Stomach (tissue), 4 donors: ENCODE measurements at regions not wholly inside any gene's neighbourhood (a gene's known extent, or its start where the extent isn't known, plus 50 kb on each side); places are given as distances from the start of the nearest gene placed in this dataset.

Source experiments
- EP300 ChIP-seq: sonication (generic); formaldehyde crosslinking; IDR thresholded peaks from one replicate; pipeline ENCODE4 v1.6.1; 2017; ENCODE audit warnings: antibody characterized with exemption
- POLR2AphosphoS5 ChIP-seq, 3 donors: sonication (generic); formaldehyde crosslinking; IDR thresholded peaks; one replicate each; pipeline ENCODE4 v1.6.1; 2016; ENCODE audit warnings: antibody characterized with exemption in 3 of 3
- TF ChIP-seq, protein P1 (sequence below), 7 experiments: fragments of 450-650 bp in 4 of 7; fragments of 200-600 bp in 3 of 7; sonication (generic) in 3 of 7; IDR thresholded peaks; one replicate each; pipeline ENCODE4 v1.5.1; 2016 to 2019; ENCODE audit warnings: antibody characterized with exemption in 7 of 7, control low read depth in 2 of 7, mild to moderate bottlenecking in 1 of 7

- TF ChIP-seq, protein P1, sequence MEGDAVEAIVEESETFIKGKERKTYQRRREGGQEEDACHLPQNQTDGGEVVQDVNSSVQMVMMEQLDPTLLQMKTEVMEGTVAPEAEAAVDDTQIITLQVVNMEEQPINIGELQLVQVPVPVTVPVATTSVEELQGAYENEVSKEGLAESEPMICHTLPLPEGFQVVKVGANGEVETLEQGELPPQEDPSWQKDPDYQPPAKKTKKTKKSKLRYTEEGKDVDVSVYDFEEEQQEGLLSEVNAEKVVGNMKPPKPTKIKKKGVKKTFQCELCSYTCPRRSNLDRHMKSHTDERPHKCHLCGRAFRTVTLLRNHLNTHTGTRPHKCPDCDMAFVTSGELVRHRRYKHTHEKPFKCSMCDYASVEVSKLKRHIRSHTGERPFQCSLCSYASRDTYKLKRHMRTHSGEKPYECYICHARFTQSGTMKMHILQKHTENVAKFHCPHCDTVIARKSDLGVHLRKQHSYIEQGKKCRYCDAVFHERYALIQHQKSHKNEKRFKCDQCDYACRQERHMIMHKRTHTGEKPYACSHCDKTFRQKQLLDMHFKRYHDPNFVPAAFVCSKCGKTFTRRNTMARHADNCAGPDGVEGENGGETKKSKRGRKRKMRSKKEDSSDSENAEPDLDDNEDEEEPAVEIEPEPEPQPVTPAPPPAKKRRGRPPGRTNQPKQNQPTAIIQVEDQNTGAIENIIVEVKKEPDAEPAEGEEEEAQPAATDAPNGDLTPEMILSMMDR (IDR thresholded peaks at IDR 0.05), result no peak
- TF ChIP-seq EP300, result no peak
- no peak for TF ChIP-seq POLR2AphosphoS5 (IDR thresholded peaks at IDR 0.05)
These were observed 230.7 kb upstream of the CHORDC1 start for GRCh38 chr11:90453525-90453924.
